ENCODE measurements at regions not wholly inside any gene's neighbourhood (a gene's known extent, or its start where the extent isn't known, plus 50 kb on each side); places are given as distances from the start of the nearest gene placed in this dataset.

DNA sequence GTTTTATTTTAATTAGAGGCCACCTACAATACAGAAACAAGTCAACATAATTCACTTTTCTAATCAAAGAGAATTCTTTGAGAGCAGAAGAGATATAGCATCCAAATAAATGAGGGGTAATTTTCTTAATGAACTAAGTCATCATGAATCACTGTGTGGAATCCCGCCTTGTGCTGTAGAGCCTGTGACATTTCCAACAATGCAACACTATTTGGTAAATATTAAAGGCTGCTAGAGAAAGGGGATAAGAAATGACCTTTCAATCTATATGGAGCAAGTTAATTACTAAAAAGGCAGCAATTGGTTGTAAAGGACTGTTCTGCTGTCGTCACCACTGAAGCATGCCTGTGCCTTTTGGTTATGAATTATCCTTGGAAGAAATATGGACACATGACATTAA lies 345.7 kb upstream of the MAF start:
- TF ChIP-seq CTCF (conservative IDR thresholded peaks at IDR 0.05), result no peak
- TF ChIP-seq EZH2 (IDR thresholded peaks at IDR 0.05; ENCODE audit: low read depth), result no peak

All from PC-9 (cell line).